ENCODE measurements at regions not wholly inside any gene's neighbourhood (a gene's known extent, or its start where the extent isn't known, plus 50 kb on each side); places are given as distances from the start of the nearest gene placed in this dataset.

DNA sequence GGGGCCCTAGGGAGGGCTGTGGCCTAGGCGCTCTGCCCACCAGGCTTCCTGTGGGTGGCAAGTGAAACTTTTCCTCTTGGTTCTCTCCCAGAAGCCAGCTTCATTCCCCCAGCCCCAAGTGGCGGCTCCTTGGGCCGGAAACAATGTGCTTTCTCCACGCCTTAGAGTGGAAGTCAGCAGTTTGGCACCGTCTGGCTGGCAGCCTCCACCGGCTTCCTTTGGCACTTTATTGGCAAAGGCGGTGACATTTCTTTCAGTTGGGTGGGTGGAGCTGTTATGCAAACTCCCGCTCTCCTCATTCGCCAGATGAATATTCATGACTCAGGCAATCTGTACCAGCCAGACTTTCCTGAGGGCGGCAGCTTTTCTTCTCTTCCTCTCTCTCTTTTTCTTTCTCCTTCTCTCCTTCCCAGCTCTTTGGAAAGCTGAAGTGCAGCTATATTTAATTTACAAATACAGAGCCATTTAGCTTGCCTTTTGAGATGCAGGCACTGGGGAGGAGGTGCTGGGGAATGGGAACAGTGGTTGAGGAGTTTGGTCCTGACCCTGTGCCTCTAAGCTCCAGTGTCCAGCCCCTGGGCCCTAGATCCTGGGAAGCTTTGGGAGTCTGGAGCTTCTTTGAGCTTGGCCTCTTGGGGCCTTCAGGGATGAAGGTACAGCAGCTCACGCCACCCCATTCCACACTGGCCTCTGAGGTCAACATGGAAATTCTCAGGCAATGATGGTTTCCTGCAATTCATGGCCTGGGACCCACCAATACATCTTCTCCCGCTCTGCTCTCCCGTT, 67.8 kb upstream of the POU3F1 start:
- Histone ChIP-seq H2AK5ac (ENCODE audit: insufficient read length, low read length) (no peak overlapping the region), H2BK120ac (ENCODE audit: low read depth, low read length, poor library complexity, severe bottlenecking) (no peak overlapping the region), H4K20me1 (ENCODE audit: control insufficient read depth, insufficient read depth, insufficient read length) (no peaks in the 10 kb centered on the region), H2BK15ac (ENCODE audit: low read depth, low read length) (no peak overlapping the region), H3K4me2 (ENCODE audit: insufficient read depth, insufficient read length, low read length) (no peak overlapping the region), H4K8ac (replicated peaks; ENCODE audit: insufficient read length, low read depth, low read length) (no peak overlapping the region), H3K4ac (ENCODE audit: low read depth, low read length) (no peak overlapping the region), H3K18ac (ENCODE audit: insufficient read length, low read depth, low read length) (no peak overlapping the region), H4K91ac (ENCODE audit: insufficient read length, low read depth, low read length) (no peak overlapping the region), H3K27me3 (ENCODE audit: insufficient read depth, low read length) (no peaks in the 10 kb centered on the region), H2BK12ac (ENCODE audit: insufficient read length, low read depth, low read length) (no peak overlapping the region), H3K27ac (ENCODE audit: insufficient read length, low read depth, low read length) (no peak overlapping the region), H3K56ac (ENCODE audit: insufficient read length, low read depth, low read length) (no peak overlapping the region), H2AFZ (ENCODE audit: low read length) (no peak overlapping the region), H3K14ac (ENCODE audit: insufficient read depth, low read length) (no peak overlapping the region), H3K79me2 (ENCODE audit: insufficient read depth, low read length) (no peaks in the 10 kb centered on the region), H3K9ac (ENCODE audit: extremely low read depth, insufficient read length, low read length) (no peak overlapping the region), H3K4me1 (ENCODE audit: insufficient read depth, low read length) (no peaks in the 10 kb centered on the region; the same call in 1 of the 2 replicates), H3K79me1 (ENCODE audit: insufficient read depth, low read depth, low read length, poor library complexity, severe bottlenecking) (no peaks in the 10 kb centered on the region), H2BK20ac (ENCODE audit: low read depth, low read length, poor library complexity, severe bottlenecking) (no peak overlapping the region), H3T11ph (ENCODE audit: low read length) (no peak overlapping the region), H4K5ac (ENCODE audit: insufficient read length, low read depth, low read length) (no peak overlapping the region), H2BK5ac (ENCODE audit: insufficient read length, low read length) (no peak overlapping the region), H3K9me3 (ENCODE audit: control insufficient read depth, low read depth, low read length) (no peaks in the 10 kb centered on the region), H3K23ac (ENCODE audit: insufficient read length, low read depth, low read length) (no peak overlapping the region), H3K23me2 (ENCODE audit: insufficient read length, low read depth, low read length, poor library complexity, severe bottlenecking) (no peaks in the 10 kb centered on the region)
- Mint-ChIP-seq H3K36me3 (ENCODE audit: insufficient read depth in 1 of 3, low read depth in 3 of 3) (peaks cover 0 to 7% (median 2%) of the 10 kb centered on the region in 3 experiments; a peak in 6 of 7 replicates), H3K27ac (no peak overlapping the region), H3K9me3 (peaks cover 0 to 3% of the 10 kb centered on the region in 2 experiments; a peak in 3 of 5 replicates), H3K4me1 (peaks cover 23 to 33% of the 10 kb centered on the region in 2 experiments), H3K27me3 (ENCODE audit: low read depth) (no peaks in the 10 kb centered on the region; the same call in 1 of the 2 replicates), H3K4me3 (no peak overlapping the region)
- no CpG with 5 or more reads among the region's 13 CpGs for WGBS (ENCODE audit: extremely low coverage, insufficient read length, low lambda C conversion rate)
- TF ChIP-seq, protein P1, sequence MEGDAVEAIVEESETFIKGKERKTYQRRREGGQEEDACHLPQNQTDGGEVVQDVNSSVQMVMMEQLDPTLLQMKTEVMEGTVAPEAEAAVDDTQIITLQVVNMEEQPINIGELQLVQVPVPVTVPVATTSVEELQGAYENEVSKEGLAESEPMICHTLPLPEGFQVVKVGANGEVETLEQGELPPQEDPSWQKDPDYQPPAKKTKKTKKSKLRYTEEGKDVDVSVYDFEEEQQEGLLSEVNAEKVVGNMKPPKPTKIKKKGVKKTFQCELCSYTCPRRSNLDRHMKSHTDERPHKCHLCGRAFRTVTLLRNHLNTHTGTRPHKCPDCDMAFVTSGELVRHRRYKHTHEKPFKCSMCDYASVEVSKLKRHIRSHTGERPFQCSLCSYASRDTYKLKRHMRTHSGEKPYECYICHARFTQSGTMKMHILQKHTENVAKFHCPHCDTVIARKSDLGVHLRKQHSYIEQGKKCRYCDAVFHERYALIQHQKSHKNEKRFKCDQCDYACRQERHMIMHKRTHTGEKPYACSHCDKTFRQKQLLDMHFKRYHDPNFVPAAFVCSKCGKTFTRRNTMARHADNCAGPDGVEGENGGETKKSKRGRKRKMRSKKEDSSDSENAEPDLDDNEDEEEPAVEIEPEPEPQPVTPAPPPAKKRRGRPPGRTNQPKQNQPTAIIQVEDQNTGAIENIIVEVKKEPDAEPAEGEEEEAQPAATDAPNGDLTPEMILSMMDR (conservative IDR thresholded peaks at IDR 0.05), result no peak
- no peak for DNase-seq

All from H9 (cell line).